NCI-H226 (cell line): ENCODE measurements at regions not wholly inside any gene's neighbourhood (a gene's known extent, or its start where the extent isn't known, plus 50 kb on each side); places are given as distances from the start of the nearest gene placed in this dataset.

Source experiments
- DNase-seq: peaks from one replicate; pipeline ENCODE4 v3.0.0-alpha.2; 2015

DNA sequence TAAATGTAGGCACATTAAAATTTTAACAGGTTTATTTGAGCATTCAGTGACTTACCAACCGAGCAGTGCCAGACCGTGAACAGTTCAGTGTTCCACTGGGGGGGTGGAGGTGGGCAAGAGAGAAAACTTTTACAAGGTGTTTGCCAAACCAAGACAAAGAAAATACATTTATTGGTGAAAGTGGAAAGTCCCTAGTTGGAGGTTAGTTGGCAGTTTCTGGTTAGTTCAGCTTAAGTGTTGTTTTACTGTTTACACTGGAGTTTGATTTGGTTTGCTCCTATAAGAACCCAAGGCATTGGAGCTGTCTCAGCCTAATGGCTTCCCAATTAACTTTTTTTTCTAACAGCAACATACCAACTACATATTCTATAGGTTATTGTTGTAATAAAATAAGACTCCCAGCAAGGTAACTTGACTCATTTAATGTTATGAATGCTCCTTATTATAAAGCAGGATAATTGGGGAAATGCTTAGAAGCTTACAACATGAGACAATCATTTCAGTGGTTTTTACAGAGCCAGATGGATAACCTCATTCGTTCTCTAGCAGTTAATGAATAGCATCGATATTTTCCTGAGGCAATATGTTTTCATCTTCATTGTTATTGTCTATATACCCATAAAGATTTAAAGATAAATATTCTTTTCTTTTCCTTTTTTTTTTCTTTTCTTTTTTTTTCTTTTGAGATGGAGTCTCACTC, 115.8 kb downstream of the ETNK1 start:
- DNase-seq: no peak

DNA sequence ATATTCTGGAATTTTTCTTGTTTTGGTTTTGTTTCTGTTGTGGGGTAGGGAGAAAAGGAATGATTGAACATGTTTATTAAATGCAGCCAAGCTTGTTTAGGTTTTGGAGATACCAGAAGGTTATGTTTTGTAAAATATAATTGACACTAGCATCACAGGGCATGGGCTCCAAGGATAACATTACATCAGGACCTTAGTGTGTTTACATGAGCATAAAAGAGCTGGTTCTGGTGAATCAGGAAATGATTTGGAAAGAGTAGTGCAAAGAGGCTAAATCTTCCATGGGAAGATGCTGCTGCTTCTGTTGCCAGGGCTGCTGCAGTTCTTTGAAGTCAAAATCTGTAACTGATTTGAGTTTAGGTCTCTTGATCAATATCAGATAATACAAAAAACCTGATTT, 118.7 kb downstream of the ETNK1 start:
- no peak for DNase-seq

DNA sequence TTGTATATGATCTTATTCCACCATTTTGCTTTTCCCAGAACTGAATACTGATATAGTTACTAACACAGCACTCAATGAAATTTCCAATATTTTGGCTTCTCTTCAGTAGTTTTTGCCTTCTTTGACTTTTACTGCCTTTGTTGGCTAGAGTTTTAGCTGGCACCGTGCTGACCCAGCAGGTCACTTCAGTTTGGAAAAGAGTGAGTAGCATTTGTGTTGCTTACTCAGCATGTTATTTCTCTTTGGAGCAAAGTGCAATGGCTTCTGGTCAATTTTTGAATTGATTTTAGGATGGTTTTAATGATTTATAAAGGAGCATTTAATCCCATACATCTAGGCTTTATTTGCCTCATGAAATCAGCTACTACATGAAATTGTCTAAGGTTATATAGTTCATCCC, 119.2 kb downstream of the ETNK1 start:
- DNase-seq: no peak

DNA sequence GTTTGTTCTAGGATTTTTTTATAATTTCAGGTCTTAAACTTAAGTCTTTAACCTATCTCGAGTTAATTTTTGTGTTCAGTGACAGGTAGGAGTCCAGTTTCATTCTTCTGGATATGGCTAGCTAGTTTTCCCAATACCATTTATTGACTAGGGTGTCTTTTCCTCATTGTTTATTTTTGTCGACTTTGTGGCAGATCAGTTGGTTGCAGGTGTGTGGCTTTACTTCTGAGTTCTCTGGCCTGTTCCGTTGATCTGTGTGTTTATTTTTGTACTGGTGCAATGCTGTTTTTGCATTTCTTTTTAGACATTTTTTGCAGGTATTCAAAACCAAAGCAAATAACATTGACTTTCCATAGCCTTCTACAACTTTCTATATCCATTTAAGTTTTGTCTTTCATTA, 121.7 kb downstream of the ETNK1 start:
- DNase-seq: no peak

DNA sequence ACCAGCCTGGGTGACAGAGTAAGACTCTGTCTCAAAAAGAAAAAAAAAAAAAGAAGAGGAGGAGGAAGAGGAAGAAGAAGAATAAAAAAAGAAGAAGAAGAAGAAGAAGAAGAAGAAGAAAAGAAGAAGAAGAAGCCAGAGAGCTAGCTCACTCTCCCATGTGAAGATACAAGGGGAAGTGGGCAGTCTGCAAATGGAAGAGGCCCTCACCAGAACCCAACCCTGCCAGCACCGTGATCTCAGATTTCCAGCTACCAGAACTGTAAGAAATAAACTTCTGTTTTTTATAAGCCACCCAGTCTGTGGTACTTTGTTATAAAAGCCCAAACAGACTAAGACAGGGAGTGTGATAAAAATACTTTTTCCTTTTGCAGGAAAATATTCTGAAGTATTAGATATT, 130.7 kb downstream of the ETNK1 start:
- no peak for DNase-seq

DNA sequence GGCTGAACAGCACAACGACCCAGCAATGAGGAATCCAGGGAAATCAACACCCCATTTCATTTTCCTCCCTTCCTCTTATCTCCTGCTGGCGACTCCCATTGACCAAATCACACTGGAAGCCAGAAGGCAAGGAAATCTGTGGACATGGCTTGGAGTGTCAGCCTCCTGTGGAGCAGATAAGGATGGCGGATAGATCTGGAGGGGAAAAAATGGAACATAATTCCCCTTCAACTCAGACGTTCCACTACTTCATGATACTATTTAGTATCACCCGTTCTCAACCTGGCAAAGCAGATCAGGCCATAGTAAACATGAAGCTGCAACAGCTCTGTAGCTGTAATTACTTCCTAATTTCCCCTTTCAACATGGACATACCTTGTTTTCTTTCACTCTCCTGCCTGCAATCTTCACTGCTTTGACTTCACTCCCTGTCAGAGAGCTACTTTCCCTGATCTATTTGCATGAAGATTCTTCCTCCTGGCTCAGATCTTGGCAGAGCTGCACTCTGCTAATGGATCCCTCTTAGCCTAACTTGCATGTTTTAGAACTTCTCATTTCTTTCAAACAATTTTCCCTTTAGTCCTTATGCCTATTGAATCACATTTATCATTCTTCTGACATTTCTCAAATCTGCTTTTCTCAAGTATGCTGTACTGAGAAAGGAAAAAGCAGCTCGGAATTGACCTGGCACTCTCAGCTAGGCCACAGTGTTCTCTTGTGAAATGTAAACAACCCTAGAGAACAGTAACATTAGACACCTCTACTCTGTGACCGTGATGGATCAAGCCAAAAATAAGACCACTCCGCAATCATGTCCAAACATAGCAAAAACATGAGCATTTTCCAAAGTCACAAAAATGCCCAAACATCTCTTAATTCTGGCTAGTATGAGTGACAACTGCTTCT, 135.1 kb downstream of the ETNK1 start:
- peak; percentile 1 for DNase-seq

DNA sequence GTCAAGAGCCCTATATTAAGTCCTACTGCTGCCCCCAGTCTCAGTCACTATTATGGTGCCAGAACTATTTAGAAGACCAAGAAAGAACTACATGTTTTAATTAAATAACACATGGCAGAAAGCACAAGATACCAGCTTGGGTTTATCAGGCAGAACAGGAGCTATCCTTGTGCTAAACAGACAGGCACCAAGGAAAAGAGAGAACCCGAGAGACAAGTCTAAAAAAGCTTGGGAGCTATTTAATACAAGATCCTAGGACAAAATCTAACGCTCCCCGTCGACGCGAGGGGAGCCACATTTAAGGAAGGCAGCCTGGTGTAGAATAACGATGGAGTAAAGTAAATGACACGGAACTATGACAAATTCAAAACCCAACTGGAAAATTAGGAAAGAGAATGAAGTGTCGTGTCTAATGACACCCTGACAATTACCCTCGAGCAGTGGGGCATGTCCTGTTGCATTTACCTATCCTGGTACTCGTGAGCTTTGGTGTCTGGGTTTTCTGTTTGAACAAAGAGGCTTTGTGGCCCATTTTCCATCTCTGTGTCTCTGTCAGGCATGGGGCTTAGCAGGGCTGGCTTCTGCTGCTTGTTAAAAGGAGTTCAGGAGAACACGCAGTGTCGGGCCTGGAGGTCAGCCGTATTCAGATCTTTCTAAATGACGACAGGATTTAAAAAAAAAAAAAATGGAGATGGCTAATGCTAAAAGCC, 140.6 kb downstream of the ETNK1 start:
- DNase-seq: no peak

DNA sequence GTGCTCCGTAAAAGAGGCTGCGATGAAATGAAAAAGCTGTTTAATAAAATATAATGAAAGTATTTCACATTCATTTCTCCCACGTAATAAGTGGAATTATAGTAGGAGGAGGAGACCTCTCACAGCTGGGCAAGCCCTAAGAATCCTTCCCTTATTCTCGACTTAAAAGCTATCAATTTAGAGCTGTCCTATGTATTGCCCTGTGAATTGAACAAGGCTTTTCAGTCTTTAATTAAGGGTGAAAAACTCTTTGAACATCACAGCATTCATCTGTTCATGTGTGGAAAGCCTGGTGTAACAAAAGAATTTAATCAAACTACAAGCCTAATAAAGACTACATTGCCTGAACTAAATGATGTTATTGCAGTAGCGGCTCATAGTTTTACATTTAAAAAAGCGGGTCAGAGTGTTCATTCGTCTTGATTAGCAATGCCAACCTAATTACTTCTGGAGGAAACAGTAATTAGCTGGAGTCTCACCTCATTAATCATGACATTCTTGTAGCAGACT, 142.0 kb downstream of the ETNK1 start:
- no peak for DNase-seq

DNA sequence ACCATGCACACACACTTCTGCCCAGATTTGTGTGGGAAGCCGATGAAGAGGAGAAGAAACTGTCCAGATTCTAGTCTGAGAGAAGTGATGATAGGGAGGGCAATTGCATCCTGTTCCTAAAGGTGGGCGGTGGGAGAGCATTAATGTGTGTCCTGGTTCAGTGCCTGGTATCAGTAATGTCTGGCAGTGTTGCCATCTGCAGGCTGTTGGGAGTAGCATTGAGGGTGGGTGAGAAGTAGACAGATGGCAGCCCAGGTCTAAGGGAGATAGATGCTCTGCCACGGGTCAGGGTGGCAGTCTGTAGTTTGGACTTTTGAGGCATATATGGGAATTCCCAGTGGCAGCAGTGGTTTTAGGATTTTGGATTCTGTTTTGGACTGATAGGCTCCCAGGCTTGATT, 156.4 kb downstream of the ETNK1 start:
- no peak for DNase-seq

DNA sequence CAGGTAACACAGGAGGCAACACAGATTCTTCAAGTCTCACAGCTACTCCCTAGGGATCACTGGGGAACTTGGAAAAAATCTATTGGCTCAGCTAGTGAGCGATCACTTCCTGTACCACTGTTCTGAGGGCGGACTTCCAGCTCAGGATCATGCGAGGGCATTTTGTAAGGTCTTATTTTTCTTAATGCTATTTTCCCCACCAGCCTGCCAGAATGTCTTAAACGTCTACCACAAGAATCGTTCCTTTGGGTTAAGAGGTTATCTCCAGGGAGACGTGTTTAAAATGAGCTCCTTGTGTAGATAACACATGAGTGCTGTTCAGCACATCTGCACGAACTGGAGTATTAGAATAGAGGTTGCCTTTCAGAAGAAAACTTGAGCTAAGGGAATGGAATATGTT, 162.6 kb downstream of the ETNK1 start:
- no peak for DNase-seq

DNA sequence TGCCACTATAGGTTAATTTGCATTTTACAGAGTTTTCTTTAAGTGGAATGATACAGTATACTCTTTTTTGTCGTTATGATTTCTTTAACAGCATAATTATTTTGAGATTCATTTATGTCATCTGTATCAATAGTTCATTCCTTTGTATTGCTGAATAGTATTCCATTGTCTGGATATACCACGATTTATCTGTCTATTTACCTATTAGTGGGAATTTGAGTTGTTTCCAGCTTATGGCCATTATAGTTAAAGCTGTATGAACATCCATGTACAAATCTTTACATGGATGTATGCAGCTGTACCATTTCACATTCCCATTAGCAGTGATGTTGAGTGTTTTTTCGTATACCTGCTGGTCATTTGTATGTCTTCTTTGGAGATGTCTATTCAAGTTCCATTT, 163.9 kb downstream of the ETNK1 start:
- no peak for DNase-seq

DNA sequence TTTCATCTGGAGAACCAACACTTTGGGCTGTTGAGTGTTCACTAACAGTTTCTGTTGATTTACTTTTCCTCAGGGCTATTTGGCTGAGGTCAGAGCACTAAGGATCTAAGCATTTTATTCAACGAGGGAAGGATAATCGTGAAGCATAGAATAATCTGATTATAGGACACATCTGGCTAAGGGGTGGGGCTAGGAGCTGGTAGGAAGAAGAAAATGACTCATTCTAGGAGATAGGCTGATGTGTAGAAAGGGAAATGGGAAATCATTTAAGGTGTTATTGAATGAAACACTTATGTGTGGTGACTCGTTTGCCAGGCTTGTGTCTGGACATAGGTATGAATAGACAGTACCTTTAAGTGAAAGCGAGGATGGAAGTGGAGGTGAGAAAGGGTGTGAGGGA, 167.2 kb downstream of the ETNK1 start:
- DNase-seq: no peak

DNA sequence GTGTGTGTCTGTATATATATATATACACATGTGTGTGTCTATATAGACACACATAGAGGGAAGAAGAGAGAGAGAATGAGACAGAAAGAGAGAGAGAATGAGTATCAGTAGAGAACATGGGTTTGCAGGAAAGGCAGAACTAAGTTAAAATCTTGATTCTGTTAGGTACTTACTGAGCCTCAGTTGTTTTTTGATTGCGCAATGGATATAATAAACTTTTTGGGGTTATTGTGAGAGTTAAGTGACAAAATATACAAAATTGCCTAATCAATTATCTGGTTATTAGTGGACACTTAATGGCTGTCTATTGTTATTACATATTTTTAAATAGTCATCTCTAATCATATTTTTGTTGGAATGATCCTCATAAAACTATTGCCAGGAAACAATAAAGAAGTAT, 169.0 kb downstream of the ETNK1 start:
- DNase-seq: no peak

DNA sequence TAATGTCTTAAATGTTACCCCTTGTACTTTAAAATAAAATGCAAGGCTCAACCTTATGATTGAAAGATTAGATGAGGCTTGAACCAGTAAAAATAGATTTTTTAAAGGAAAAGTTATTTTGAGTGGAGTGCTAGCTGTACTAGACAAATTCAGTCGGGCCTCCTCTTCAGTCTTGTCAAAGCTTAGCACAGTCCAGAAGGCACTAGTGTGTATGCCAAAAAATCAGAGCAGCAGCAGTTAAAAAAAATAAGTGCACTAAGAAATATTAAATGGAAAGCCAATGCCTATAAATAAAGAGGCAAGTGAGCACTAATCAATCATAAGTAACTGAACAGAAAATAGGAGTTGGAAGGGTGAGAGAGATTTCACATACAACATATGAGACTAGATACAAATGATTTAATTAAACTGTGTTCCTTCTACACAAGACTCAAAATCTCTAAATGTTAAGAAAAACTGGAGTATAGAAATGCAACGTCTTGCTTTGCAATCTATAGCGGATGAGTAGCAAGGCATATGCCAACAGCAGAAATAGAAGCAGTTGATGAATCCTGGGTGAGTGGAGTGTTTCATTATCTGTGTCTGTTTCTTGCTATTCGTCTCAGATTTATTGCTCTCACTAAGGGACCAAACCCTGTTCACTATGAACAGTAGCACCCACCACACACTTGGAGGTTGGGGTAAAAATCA, 172.1 kb downstream of the ETNK1 start:
- DNase-seq: no peak

DNA sequence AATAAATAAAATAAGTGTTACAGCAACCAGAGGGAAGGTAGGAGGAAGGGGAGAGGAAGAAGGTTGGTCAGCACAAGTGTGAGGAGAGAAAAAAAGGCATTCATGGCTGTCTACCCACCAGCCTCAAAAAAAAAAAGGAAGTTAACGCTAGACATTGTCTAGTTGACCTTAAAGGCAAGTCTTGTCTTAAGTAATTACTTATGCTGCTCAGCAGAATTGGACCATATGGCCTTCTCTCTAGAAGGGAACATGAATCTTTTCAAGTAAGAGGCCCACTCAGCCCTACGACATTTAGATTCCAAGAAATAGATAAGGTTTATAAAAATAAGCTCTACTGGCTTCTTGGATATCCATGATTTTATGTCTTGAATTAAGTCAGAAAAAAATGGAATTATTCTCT, 172.7 kb downstream of the ETNK1 start:
- DNase-seq: no peak

DNA sequence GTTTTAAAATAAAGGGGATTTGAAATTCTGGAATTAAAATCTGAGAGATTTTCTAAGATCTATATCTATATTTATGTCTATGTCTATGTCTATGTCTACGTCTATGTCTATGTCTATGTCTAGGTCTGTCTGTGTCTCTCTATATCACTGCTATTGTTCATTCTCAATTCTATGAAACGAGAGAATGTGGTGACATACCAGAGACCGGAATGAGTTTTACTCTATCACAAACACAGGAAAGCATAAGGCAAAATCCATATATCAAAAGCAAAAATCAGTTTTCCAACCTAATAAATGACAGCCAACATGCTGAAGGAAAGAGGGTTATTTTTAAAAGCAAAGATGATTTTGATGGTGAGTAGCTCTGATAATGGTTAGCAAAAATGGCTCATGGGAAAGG, 173.1 kb downstream of the ETNK1 start:
- no peak for DNase-seq

DNA sequence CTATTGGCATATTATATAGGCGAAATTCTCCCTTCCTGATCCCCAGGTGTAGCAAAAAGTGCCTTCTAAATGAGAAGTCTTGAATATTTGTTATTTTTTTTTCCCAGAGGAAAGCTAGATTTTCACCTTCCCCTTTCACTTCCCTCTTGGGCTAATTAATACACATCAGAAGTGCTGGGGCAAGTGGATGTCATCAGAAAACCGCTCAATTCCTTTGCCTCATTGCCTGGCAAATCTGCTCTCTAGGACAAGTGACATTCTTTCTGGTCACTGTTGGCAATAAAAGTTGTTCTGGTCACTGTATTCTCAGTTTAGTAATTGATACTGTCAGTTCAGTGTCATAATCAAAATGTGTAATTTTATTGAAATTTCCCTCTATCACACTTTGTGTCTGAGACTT, 174.5 kb downstream of the ETNK1 start:
- no peak for DNase-seq

DNA sequence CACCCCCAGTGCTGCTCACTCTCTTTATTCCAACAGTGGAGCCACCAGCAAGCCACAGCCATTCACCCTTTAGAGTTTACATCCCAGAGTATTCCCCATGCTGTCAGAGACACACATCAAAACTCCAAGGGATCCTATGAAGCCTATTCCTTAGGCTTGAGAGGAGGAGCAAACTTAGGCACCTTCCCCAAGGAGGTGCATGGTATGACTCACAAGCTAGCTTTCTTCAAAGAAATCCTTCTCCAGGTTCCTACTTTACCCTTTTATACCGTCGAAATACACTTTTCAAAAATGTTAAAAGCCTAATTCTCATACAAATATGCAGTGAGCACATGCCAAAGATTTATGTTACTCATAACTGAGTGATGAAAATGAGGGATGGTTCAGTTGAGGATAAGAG, 175.4 kb downstream of the ETNK1 start:
- no peak for DNase-seq

DNA sequence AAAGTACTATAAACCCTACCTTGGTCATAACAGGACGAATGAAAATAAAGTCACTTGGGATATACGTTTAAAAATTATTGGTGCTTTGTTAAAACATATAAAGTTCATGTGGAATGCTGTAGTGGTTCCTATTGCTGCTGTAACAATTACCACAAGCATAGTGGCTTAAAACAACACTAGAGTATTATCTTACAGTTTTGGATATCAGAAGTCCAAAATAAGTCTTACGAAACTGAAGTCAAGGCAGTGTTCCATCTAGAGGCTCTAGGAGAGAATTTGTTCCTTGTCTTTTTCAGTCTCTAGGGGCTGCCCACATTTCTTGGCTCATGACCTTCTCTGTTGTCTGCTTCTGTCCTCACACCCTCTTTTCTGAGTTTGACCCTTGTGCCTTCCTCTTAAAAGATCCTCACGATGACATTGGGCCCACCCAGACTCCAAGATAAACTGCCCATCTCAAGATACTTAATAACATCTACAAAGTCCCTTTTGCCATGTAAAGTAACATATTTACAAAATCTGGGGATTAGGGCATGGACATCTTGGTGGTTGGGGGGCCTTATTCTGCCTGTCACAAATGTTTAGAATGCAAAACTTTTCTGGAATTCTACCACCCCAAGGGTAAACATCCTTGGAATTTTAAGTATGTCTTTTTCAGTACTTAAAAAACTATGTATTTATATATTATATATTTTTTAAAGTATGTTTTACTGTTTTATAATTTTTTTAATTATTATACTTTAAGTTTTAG, 178.1 kb downstream of the ETNK1 start:
- DNase-seq: no peak

DNA sequence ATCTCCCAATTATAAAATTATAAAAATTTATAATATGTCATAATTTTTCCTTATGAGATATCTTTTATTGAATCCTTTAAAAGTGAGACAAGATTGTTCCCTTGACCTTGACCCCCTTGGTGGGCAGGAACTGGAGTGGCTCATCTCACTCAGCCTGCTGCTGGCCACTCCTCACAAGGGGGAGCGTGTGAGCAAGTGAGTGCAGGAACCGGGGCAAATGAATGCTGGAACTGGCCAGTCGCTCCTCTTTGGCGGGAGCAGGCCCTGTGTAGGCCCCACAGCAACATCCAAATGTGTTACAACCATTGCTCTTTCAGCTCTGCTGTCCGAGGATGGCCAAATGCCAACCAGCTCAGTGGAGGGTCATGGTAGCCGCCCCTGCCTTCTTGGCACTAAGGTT, 178.8 kb downstream of the ETNK1 start:
- DNase-seq: no peak

DNA sequence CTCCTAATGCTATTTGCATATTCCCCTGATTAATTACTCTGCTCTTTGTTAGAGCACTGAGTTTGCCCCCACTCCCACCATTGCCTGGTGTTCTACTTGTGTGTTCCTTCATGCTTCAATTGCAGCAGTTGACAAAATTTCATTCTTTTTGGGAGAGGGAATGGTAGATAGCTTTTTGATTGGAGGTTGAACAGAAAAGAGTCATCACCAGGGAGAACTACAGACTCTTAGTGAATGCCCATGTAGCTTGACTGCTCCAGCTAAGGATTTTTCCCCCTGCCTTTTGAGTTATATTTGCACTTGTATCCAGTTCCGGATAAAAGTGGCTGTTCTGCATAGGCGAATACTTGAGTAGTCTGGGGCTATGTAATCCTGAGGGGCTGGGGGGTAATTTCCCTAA, 183.9 kb downstream of the ETNK1 start:
- DNase-seq: no peak

DNA sequence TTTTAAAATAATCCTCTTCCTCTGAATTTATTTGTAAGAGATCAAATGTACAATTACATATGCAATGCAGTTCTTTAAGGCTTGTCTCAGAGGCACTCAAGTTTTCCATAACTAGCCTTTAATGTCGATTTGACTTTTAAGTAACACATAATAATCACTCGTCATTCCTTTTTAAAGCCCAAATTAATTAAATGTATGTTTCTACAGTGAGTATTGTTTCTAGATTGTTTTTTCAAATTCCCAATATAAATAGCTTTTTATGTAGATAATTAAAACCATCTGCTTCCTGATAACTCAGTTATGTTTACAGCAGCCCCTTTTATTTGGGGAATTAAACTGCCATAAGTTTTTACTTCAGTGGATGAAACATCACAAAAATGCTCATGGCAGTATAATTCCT, 185.1 kb downstream of the ETNK1 start:
- DNase-seq: no peak
